HL-60 (cell line): ENCODE measurements at regions not wholly inside any gene's neighbourhood (a gene's known extent, or its start where the extent isn't known, plus 50 kb on each side); places are given as distances from the start of the nearest gene placed in this dataset.

Source experiments
- GABPA ChIP-seq: IDR thresholded peaks from 2 replicates; pipeline ENCODE4 v1.6.1; 2012; ENCODE audit warnings: low read depth
- POLR2AphosphoS5 ChIP-seq: IDR thresholded peaks from 2 replicates; pipeline ENCODE4 v1.6.1; 2012; ENCODE audit warnings: low read depth
- TF ChIP-seq, protein P1 (sequence below): IDR thresholded peaks from one replicate; pipeline ENCODE4 v1.5.1; 2011; ENCODE audit warnings: low read length, control low read depth, inconsistent platforms; ENCODE audit not compliant: insufficient read depth
- TF ChIP-seq, protein P2 (sequence below): IDR thresholded peaks from 2 replicates; pipeline ENCODE4 v1.6.1; 2012; ENCODE audit warnings: low read depth; ENCODE audit not compliant: insufficient replicate concordance

DNA sequence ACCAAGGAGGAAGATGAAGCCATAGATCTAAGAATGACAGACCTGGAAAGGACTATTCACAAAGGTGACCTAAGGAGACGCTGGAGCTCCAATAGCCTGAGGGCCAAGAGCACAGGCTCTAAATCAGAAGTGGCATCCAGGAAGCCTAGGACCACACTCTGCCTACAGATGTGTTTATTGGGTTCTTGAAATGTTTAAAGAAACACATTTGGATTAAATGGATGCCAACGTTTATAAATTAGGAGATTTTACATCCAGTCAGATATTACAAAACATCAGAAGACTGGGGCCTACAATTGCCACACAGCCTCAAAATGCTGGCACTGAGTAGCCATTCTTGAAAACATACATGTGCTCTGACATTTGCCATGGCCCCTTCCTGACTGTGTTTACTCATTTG, 80.9 kb downstream of the HMHB1 start:
- TF ChIP-seq, protein P1, sequence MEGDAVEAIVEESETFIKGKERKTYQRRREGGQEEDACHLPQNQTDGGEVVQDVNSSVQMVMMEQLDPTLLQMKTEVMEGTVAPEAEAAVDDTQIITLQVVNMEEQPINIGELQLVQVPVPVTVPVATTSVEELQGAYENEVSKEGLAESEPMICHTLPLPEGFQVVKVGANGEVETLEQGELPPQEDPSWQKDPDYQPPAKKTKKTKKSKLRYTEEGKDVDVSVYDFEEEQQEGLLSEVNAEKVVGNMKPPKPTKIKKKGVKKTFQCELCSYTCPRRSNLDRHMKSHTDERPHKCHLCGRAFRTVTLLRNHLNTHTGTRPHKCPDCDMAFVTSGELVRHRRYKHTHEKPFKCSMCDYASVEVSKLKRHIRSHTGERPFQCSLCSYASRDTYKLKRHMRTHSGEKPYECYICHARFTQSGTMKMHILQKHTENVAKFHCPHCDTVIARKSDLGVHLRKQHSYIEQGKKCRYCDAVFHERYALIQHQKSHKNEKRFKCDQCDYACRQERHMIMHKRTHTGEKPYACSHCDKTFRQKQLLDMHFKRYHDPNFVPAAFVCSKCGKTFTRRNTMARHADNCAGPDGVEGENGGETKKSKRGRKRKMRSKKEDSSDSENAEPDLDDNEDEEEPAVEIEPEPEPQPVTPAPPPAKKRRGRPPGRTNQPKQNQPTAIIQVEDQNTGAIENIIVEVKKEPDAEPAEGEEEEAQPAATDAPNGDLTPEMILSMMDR, result no peak
- TF ChIP-seq POLR2AphosphoS5 (no peak), GABPA (no peak)
- TF ChIP-seq, protein P2, sequence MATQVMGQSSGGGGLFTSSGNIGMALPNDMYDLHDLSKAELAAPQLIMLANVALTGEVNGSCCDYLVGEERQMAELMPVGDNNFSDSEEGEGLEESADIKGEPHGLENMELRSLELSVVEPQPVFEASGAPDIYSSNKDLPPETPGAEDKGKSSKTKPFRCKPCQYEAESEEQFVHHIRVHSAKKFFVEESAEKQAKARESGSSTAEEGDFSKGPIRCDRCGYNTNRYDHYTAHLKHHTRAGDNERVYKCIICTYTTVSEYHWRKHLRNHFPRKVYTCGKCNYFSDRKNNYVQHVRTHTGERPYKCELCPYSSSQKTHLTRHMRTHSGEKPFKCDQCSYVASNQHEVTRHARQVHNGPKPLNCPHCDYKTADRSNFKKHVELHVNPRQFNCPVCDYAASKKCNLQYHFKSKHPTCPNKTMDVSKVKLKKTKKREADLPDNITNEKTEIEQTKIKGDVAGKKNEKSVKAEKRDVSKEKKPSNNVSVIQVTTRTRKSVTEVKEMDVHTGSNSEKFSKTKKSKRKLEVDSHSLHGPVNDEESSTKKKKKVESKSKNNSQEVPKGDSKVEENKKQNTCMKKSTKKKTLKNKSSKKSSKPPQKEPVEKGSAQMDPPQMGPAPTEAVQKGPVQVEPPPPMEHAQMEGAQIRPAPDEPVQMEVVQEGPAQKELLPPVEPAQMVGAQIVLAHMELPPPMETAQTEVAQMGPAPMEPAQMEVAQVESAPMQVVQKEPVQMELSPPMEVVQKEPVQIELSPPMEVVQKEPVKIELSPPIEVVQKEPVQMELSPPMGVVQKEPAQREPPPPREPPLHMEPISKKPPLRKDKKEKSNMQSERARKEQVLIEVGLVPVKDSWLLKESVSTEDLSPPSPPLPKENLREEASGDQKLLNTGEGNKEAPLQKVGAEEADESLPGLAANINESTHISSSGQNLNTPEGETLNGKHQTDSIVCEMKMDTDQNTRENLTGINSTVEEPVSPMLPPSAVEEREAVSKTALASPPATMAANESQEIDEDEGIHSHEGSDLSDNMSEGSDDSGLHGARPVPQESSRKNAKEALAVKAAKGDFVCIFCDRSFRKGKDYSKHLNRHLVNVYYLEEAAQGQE, result no peak
